Body of pancreas (tissue), 4 donors: ENCODE measurements at regions not wholly inside any gene's neighbourhood (a gene's known extent, or its start where the extent isn't known, plus 50 kb on each side); places are given as distances from the start of the nearest gene placed in this dataset.

Source experiments
- ATAC-seq: fragments of 150-250 bp; one replicate; pipeline ENCODE4 v1.9.1; 2016
- DNase-seq, 4 donors: peaks; one replicate each; pipeline ENCODE4 v3.0.0-alpha.2; 2019
- H3K27ac ChIP-seq, 4 donors: fragments of 200-600 bp; sonication (generic); 1 replicate in 3 of 4; 2 replicates in 1 of 4; pipeline versions ENCODE4 v1.5.1 to v1.6.1; 2016 to 2019; ENCODE audit warnings: mild to moderate bottlenecking in 1 of 4, mixed read lengths in 1 of 4, moderate library complexity in 1 of 4
- H3K27me3 ChIP-seq, 2 donors: fragments of 200-600 bp; sonication (generic); one replicate each; pipeline ENCODE4 v1.6.0; 2016; ENCODE audit warnings: mild to moderate bottlenecking in 1 of 2
- H3K36me3 ChIP-seq, 2 donors: fragments of 200-600 bp; sonication (generic); replicated peaks in 1 of 2; 2 replicates each; pipeline ENCODE4 v1.5.1; 2016; ENCODE audit warnings: low read depth in 2 of 2; ENCODE audit not compliant: insufficient read depth in 1 of 2
- H3K4me1 ChIP-seq: fragments of 200-600 bp; sonication (generic); one replicate; pipeline ENCODE4 v1.6.0; 2016
- H3K4me3 ChIP-seq, 2 donors: fragments of 200-600 bp; sonication (generic); 1 replicate in 1 of 2; 2 replicates in 1 of 2; pipeline ENCODE4 v1.5.1; 2016 to 2019
- H3K9me3 ChIP-seq, 3 donors: fragments of 200-600 bp; sonication (generic); 1 replicate in 2 of 3; 2 replicates in 1 of 3; pipeline ENCODE4 v1.5.1; 2016
- POLR2A ChIP-seq, 3 donors: fragments of 450-650 bp; IDR thresholded peaks; one replicate each; pipeline ENCODE4 v1.6.1; 2016; ENCODE audit warnings: antibody characterized with exemption in 3 of 3, mild to moderate bottlenecking in 2 of 3
- WGBS, 2 donors: methylation state at CpG; one replicate each; pipeline ENCODE4 v1.1.5; 2017; 5-methylcytosine and 5-hydroxymethylcytosine counted together
- intact Hi-C: fragments of 100-400 bp; cut with DNase I; formaldehyde crosslinking; loops from one replicate; pipeline ENCODE4 v1.15.1; 2023
- TF ChIP-seq, protein P1 (sequence below), 7 experiments: fragments of 450-650 bp in 4 of 7; fragments of 200-600 bp in 3 of 7; sonication (generic) in 3 of 7; IDR thresholded peaks; one replicate each; pipeline ENCODE4 v1.5.1; 2016 to 2019; ENCODE audit warnings: antibody characterized with exemption in 7 of 7

DNA sequence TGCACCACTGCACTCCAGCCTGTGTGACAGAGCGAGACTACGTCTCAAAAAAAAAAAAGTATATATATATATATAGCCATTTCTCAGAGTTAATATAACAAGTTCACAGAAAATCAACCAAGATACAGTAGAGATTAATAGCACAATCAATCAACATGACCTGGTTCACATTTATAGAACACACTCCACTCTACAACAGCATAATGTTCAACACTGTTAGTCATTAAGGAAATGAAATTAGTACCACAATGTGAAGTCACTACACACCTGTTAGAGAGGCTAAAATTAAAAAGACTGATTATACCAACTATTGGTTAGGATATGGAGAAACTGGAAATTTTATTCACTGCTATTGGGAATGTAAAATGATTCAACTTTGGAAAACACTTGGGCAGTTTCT, 387.7 kb downstream of the QKI start:
- Histone ChIP-seq H3K36me3 (no peaks in the 10 kb centered on the region), H3K27ac (no peak overlapping the region), H3K4me1 (no peaks in the 10 kb centered on the region), H3K4me3 (no peak overlapping the region), H3K9me3 (no peaks in the 10 kb centered on the region), H3K27me3 (no peaks in the 10 kb centered on the region)
- DNase-seq: no peak
- no peak for ATAC-seq
- WGBS, 2 donors: 89 to 92% methylated on average over 2 of the region's 2 CpGs
- intact Hi-C loops: no loop called here
- TF ChIP-seq POLR2A (IDR thresholded peaks at IDR 0.05): no peak
- TF ChIP-seq, protein P1, sequence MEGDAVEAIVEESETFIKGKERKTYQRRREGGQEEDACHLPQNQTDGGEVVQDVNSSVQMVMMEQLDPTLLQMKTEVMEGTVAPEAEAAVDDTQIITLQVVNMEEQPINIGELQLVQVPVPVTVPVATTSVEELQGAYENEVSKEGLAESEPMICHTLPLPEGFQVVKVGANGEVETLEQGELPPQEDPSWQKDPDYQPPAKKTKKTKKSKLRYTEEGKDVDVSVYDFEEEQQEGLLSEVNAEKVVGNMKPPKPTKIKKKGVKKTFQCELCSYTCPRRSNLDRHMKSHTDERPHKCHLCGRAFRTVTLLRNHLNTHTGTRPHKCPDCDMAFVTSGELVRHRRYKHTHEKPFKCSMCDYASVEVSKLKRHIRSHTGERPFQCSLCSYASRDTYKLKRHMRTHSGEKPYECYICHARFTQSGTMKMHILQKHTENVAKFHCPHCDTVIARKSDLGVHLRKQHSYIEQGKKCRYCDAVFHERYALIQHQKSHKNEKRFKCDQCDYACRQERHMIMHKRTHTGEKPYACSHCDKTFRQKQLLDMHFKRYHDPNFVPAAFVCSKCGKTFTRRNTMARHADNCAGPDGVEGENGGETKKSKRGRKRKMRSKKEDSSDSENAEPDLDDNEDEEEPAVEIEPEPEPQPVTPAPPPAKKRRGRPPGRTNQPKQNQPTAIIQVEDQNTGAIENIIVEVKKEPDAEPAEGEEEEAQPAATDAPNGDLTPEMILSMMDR (IDR thresholded peaks at IDR 0.05): no peak

DNA sequence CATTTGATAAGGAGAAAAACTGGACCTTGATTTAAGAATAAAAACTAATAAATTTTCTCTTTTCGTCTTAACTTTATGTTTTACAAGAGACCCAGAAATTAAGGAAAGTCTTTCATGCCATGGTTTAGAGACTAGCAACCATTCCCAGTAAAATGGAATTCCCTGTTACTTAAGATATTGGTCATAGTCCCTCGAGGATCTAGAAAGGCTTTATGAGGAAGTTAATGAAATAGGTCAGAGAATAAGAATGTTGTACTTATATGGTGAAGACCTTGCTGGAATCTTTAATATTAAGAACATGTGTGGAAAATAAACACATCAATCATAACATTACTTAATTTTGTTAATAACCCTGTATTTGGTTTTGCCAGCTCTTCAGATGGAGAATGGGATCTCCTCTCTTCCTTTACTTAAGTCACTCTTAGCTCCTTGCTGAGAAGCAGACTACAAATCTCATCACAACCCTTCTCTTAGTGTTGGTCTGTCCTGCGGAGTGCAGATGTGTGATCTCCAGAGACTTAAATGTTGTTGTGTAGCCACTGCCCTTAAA, 382.9 kb downstream of the QKI start:
- no peaks in the 10 kb centered on the region for H3K36me3 ChIP-seq

DNA sequence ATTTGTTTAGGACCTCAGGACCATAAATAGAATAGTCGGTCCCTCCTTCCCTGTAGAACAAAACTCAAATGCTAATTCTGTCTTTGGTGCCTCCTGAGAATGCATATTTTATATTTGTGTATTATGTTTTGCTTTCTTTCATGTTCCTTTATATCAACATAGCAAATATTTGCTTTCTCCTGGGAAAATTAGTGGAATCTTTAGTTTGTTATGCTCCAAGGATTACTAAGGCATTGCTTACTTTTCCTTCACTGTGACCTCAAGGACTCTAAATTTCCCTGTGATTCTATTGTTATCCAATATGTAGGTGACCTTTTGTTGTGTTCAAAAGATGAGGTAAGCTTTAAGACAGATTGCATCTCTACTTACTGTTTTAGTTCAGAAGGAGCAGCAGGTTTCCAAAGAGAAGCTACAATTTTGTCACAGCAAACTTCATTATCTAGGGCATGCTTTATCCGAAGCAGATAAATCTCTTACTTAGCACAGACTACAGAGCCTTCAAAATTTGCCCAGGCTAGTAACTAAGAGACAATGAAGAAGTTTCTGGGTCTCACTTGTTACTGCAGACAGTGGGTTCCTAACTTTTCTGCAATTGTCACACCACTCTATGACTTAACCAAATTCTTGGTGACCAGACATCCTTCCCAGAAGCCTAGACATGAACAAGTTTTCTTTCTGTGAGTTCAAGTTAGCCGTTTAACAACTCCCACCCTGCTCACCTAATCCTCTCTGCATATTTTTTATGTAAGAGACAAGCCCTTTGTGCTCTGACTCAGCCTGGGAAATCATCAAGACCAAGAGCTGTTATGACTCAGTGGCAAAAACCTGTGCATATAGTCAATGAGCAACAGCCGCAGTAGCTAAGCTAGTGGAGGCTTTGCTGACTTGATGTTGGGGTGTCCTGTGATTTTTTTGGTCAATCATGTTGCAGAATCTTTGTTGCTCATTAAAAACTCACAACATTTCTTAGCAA, 378.8 kb downstream of the QKI start:
- no peaks in the 10 kb centered on the region for H3K27me3 ChIP-seq
- no peak for TF ChIP-seq POLR2A (IDR thresholded peaks at IDR 0.05)
- TF ChIP-seq, protein P1 (IDR thresholded peaks at IDR 0.05): no peak
- no peaks in the 10 kb centered on the region for H3K4me1 ChIP-seq
- WGBS, 2 donors: 45 to 50% methylated on average over 4 of the region's 4 CpGs
- DNase-seq (no peak), ATAC-seq (no peak)
- intact Hi-C loops: no loop called here
- H3K27ac ChIP-seq: no peak overlapping the region
- no peaks in the 10 kb centered on the region for H3K9me3 ChIP-seq
- H3K4me3 ChIP-seq: no peak overlapping the region
- H3K36me3 ChIP-seq: no peaks in the 10 kb centered on the region

More for the DNA sequence above, 382.9 kb downstream of the QKI start:
- no peak for DNase-seq
- Histone ChIP-seq H3K9me3 (no peaks in the 10 kb centered on the region), H3K27me3 (no peaks in the 10 kb centered on the region), H3K4me3 (no peak overlapping the region), H3K4me1 (no peaks in the 10 kb centered on the region), H3K27ac (no peak overlapping the region)
- intact Hi-C loops: no loop called here
- 53 to 63% methylated on average over 3 of the region's 3 CpGs for WGBS, 2 donors
- TF ChIP-seq, protein P1 (IDR thresholded peaks at IDR 0.05): no peak
- no peak for TF ChIP-seq POLR2A (IDR thresholded peaks at IDR 0.05)
- ATAC-seq: no peak

DNA sequence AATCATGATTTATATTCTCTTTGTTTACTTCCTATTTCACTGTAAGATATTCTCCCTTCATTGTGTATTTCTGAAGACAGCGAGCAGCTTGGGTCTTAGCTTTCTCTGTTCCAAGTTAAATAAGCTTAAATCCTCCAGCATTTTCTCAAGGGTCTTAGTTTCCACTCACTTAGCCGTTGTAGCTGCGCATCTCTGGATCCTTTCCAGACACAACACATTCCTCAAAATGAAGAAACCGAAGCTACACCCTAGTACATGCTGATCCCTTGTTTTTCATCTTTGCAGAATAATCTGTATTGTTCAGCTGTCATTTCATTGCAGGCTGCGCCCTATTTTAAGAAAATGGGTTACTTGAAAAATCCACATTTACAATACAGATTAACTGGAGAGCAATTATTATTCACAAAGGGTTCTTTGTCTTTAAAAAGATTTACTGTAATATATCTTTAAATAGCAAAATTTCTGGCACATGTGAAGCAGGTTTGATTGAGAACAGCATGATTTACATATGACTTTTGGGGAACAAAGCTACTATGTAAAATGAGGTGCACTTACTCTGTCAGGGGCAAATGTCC, 375.8 kb downstream of the QKI start:
- Histone ChIP-seq H3K9me3 (no peaks in the 10 kb centered on the region), H3K27ac (no peak overlapping the region), H3K27me3 (no peaks in the 10 kb centered on the region), H3K4me3 (no peak overlapping the region), H3K36me3 (no peaks in the 10 kb centered on the region), H3K4me1 (no peaks in the 10 kb centered on the region)
- 56 to 65% methylated on average over 5 of the region's 5 CpGs for WGBS, 2 donors
- TF ChIP-seq, protein P1 (IDR thresholded peaks at IDR 0.05): no peak
- no peak for TF ChIP-seq POLR2A (IDR thresholded peaks at IDR 0.05)
- intact Hi-C loops: no loop called here
- no peak for ATAC-seq
- DNase-seq: no peak
